Natural killer cell (primary cell): ENCODE measurements at regions not wholly inside any gene's neighbourhood (a gene's known extent, or its start where the extent isn't known, plus 50 kb on each side); places are given as distances from the start of the nearest gene placed in this dataset.

Experiments used
- ATAC-seq, 3 donors: fragments of 150-1000 bp in 2 of 3; fragments of 200-7000 bp in 1 of 3; cut with Tn5 transposase; 1 replicate in 1 of 3; 2 replicates in 2 of 3; pipeline ENCODE4 v1.10.0; 2021; ENCODE audit warnings: mild to moderate bottlenecking in 2 of 3, moderate library complexity in 2 of 3
- DNase-seq, 2 donors: peaks; one replicate each; pipeline versions ENCODE4 v3.0.0 to v3.0.0-alpha.2; 2013 to 2021; ENCODE audit warnings: mixed read lengths in 1 of 2
- H3K27ac ChIP-seq: one replicate; pipeline ENCODE4 v1.5.1; 2013; ENCODE audit warnings: mild to moderate bottlenecking, low read length
- H3K27me3 ChIP-seq: one replicate; pipeline ENCODE4 v1.6.1; 2013; ENCODE audit warnings: low read length; ENCODE audit not compliant: control insufficient read depth, insufficient read depth
- H3K36me3 ChIP-seq: one replicate; pipeline ENCODE4 v1.6.1; 2013; ENCODE audit warnings: low read length; ENCODE audit not compliant: control insufficient read depth, insufficient read depth
- H3K4me1 ChIP-seq: one replicate; pipeline ENCODE4 v1.6.1; 2013; ENCODE audit warnings: low read length; ENCODE audit not compliant: control insufficient read depth, insufficient read depth
- H3K4me3 ChIP-seq: one replicate; pipeline ENCODE4 v1.5.1; 2013; ENCODE audit warnings: low read length
- H3K9me3 ChIP-seq: one replicate; pipeline ENCODE4 v1.6.1; 2013; ENCODE audit warnings: low read length; ENCODE audit not compliant: control insufficient read depth, insufficient read depth
- H3K27ac Mint-ChIP-seq, 2 donors: one replicate each; pipeline ENCODE4 v1.8.0; 2022; ENCODE audit warnings: mild to moderate bottlenecking in 2 of 2, mixed read lengths in 2 of 2, moderate library complexity in 1 of 2
- H3K27me3 Mint-ChIP-seq, 2 donors: one replicate each; pipeline ENCODE4 v1.8.0; 2022; ENCODE audit warnings: low read depth in 2 of 2, mixed read lengths in 2 of 2
- H3K36me3 Mint-ChIP-seq: one replicate; pipeline ENCODE4 v1.8.0; 2022; ENCODE audit warnings: mixed read lengths
- H3K4me1 Mint-ChIP-seq, 2 donors: one replicate each; pipeline ENCODE4 v1.8.0; 2022; ENCODE audit warnings: mixed read lengths in 2 of 2
- H3K4me3 Mint-ChIP-seq: one replicate; pipeline ENCODE4 v1.8.0; 2022; ENCODE audit warnings: mild to moderate bottlenecking, moderate library complexity, mixed read lengths
- H3K9me3 Mint-ChIP-seq, 2 donors: one replicate each; pipeline ENCODE4 v1.8.0; 2022; ENCODE audit warnings: mixed read lengths in 2 of 2
- CTCF ChIP-seq: fragments of 200-600 bp; IDR thresholded peaks from one replicate; pipeline ENCODE4 v1.8.0; 2022; ENCODE audit warnings: antibody characterized with exemption
- WGBS: methylation state at CpG from one replicate; pipeline ENCODE4 v1.1.7; 2013; ENCODE audit warnings: missing lambda C conversion rate; ENCODE audit not compliant: insufficient coverage; 5-methylcytosine and 5-hydroxymethylcytosine counted together
- intact Hi-C: fragments of 100-400 bp; cut with micrococcal nuclease; formaldehyde crosslinking; loops from one replicate; pipeline ENCODE4 v1.14.2; 2022

GRCh38 chr1:212557739-212558692 lies 50.5 kb upstream of the ATF3 start:
- H3K4me3 ChIP-seq: peak overlapping the region; percentile 92
- ATAC-seq (peak in 2 of 3 donors; percentile 34 to 45), DNase-seq (no peak)
- peaks cover 14% of the 10 kb centered on the region for H3K4me1 ChIP-seq
- peaks cover 6 to 11% of the 10 kb centered on the region in 2 donors for H3K4me1 Mint-ChIP-seq
- H3K9me3 Mint-ChIP-seq: no peaks in the 10 kb centered on the region
- H3K27ac ChIP-seq: peak overlapping the region; percentile 93
- no peaks in the 10 kb centered on the region for H3K9me3 ChIP-seq
- H3K27ac Mint-ChIP-seq: peak overlapping the region; percentile 90 to 96
- H3K4me3 Mint-ChIP-seq: peak overlapping the region; percentile 91
- 34% methylated on average over 47 of the region's 47 CpGs for WGBS
- no peak for TF ChIP-seq CTCF
- intact Hi-C loops: loop anchor here (2.0 kb wide), 1 partner anchor 39 kb away; no protein-coding TSS in a partner anchor
- H3K36me3 ChIP-seq: no peaks in the 10 kb centered on the region
- H3K27me3 ChIP-seq: no peaks in the 10 kb centered on the region
- H3K27me3 Mint-ChIP-seq: peaks cover 0 to 8% of the 10 kb centered on the region in 2 donors
- H3K36me3 Mint-ChIP-seq: no peaks in the 10 kb centered on the region

GRCh38 chr1:212558693-212559480 lies 49.7 kb upstream of the ATF3 start:
- intact Hi-C loops: loop anchor here (1.0 to 2.0 kb wide), 3 partner anchors 8 to 49 kb away; partner anchors contain the start of gene ATF3
- no peaks in the 10 kb centered on the region for H3K36me3 ChIP-seq
- peak overlapping the region; percentile 90 to 96 for H3K27ac Mint-ChIP-seq
- H3K36me3 Mint-ChIP-seq: no peaks in the 10 kb centered on the region
- ATAC-seq (peak; percentile 92 to 96 (median 95)), DNase-seq (peak; percentile 91 to 97)
- no peaks in the 10 kb centered on the region for H3K9me3 Mint-ChIP-seq
- H3K27ac ChIP-seq: peak overlapping the region; percentile 93
- peak overlapping the region; percentile 91 for H3K4me3 Mint-ChIP-seq
- WGBS: 3% methylated on average over 61 of the region's 62 CpGs
- no peaks in the 10 kb centered on the region for H3K9me3 ChIP-seq
- no peak for TF ChIP-seq CTCF
- peak overlapping the region; percentile 92 for H3K4me3 ChIP-seq
- H3K4me1 Mint-ChIP-seq: peaks cover 6 to 11% of the 10 kb centered on the region in 2 donors
- no peaks in the 10 kb centered on the region for H3K27me3 ChIP-seq
- H3K4me1 ChIP-seq: peaks cover 14% of the 10 kb centered on the region
- peaks cover 0 to 3% of the 10 kb centered on the region in 2 donors for H3K27me3 Mint-ChIP-seq
